GM12875 (cell line): ENCODE measurements at regions not wholly inside any gene's neighbourhood (a gene's known extent, or its start where the extent isn't known, plus 50 kb on each side); places are given as distances from the start of the nearest gene placed in this dataset.
"Not testable (repeated sequence)": the region's sequence is repeated elsewhere in the genome, so short reads cannot be mapped to it uniquely, and the experiment has no call there.

Source experiments
- H3K4me3 ChIP-seq: one replicate; pipeline ENCODE4 v1.5.1; 2011; ENCODE audit warnings: low read depth, low read length, control low read depth
- CTCF ChIP-seq: IDR thresholded peaks from 2 replicates; pipeline ENCODE4 v1.5.1; 2011; ENCODE audit warnings: low read depth, mild to moderate bottlenecking, control low read depth, inconsistent platforms, low read length, moderate library complexity, borderline replicate concordance; ENCODE audit not compliant: insufficient read depth

GRCh38 chr4:128682942-128683666, 126.4 kb upstream of the JADE1 start:
- no peak overlapping the region for H3K4me3 ChIP-seq
- no peak for TF ChIP-seq CTCF

GRCh38 chr4:128676095-128676494, 133.4 kb upstream of the JADE1 start:
- H3K4me3 ChIP-seq, result no peak overlapping the region
- TF ChIP-seq CTCF, result no peak

GRCh38 chr4:128675083-128675482, 134.4 kb upstream of the JADE1 start:
- H3K4me3 ChIP-seq, result no peak overlapping the region
- TF ChIP-seq CTCF, result no peak

- not testable (repeated sequence) for H3K4me3 ChIP-seq
Measured at GRCh38 chr4:128673159-128673558, 136.3 kb upstream of the JADE1 start.

GRCh38 chr4:128672596-128672995, 136.9 kb upstream of the JADE1 start:
- H3K4me3 ChIP-seq, result not testable (repeated sequence)

GRCh38 chr4:128670513-128670912, 139.0 kb upstream of the JADE1 start:
- TF ChIP-seq CTCF, result no peak
- no peak overlapping the region for H3K4me3 ChIP-seq

GRCh38 chr4:128668566-128668965, 140.9 kb upstream of the JADE1 start:
- no peak overlapping the region for H3K4me3 ChIP-seq
- TF ChIP-seq CTCF, result no peak

GRCh38 chr4:128665514-128665913, 144.0 kb upstream of the JADE1 start:
- TF ChIP-seq CTCF, result no peak
- no peak overlapping the region for H3K4me3 ChIP-seq
